ENCODE measurements at regions not wholly inside any gene's neighbourhood (a gene's known extent, or its start where the extent isn't known, plus 50 kb on each side); places are given as distances from the start of the nearest gene placed in this dataset.
"Not testable (repeated sequence)": the region's sequence is repeated elsewhere in the genome, so short reads cannot be mapped to it uniquely, and the experiment has no call there.

GRCh38 chr3:88291486-88291885, 141.7 kb downstream of the C3orf38 start:
- DNase-seq (ENCODE audit: low spot score): no peak

- no peak for DNase-seq (ENCODE audit: low spot score)
Observed at GRCh38 chr3:88298189-88298588, 148.4 kb downstream of the C3orf38 start.

DNA sequence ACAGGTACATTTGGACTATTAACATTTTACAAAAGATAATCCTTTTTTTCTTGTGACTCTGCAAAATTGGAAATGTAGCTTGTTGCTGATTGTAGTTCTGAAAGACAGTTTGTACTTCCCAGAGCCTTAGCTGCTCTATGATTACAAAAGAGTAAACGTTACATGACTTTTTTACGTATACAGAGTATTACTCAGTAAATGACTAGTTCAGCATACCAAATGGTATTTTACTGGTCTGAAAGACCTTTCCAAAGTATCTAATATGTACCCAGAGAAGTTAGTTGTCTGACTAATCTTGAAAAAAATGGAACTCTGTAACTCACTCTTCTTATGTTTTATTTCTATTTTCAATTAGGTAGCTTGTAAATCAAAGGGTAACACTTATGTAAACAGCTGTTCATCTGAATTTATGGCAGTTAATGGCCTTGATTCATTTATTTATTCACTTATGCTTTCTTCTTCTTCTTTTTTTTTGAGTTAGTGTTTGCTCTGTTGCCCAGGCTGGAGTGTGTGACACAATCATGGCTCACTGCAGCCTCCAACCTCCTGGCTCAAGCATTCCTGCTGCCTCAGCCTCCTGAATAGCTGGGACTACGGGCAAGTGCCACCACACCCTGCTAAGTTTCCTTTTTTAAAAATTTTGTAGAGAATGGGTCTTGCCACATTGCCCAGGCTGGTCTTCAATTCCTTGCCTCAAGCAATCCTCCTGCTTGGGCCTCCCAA, 151.7 kb downstream of the C3orf38 start:
- no peak for DNase-seq (ENCODE audit: low spot score)

GRCh38 chr3:88301996-88302393, 152.2 kb downstream of the C3orf38 start:
- DNase-seq (ENCODE audit: low spot score): no peak

DNA sequence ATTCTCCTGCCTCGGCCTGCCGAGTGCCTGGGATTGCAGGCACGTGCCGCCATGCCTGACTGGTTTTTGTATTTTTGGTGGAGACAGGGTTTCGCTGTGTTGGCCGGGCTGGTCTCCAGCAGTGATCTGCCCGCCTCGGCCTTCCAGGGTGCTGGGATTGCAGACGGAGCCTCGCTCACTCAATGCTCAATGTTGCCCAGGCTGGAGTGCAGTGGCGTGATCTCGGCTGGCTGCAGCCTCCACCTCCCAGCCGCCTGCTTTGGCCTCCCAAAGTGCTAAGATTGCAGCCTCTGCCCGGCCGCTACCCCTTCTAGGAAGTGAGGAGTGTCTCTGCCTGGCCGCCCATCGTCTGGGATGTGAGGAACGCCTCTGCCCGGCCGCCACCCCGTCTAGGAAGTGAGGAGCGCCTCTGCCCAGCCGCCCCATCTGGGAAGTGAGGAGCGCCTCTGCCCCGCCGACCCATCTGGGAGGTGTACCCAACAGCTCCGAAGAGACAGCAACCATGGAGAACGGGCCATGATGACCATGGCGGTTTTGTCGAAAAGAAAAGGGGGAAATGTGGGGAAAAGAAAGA, 153.7 kb downstream of the C3orf38 start:
- DNase-seq (ENCODE audit: low spot score): not testable (repeated sequence)

DNA sequence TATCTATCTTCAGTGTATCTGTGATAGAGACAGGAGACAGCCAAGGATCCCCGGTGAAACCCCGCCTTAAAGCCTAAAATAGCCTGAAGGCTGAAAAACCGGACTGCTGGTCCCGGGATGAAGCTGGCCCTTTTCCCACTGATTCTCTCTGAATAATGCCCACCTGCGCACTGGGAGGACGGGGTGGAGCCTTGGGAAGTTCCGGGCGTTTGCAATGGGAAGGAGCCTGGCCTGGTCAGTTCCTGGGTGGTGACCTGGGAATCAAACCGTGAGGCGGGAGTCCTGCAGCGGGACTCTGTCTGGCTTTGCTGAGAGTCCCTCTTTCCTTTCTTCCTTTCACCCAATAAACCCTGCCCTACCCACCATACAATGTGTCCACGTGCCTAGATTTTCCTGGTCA, 157.9 kb downstream of the C3orf38 start:
- DNase-seq (ENCODE audit: low spot score): no peak

- DNase-seq (ENCODE audit: low spot score): no peak
Observed at GRCh38 chr3:88311826-88312225, 162.1 kb downstream of the C3orf38 start.

DNA sequence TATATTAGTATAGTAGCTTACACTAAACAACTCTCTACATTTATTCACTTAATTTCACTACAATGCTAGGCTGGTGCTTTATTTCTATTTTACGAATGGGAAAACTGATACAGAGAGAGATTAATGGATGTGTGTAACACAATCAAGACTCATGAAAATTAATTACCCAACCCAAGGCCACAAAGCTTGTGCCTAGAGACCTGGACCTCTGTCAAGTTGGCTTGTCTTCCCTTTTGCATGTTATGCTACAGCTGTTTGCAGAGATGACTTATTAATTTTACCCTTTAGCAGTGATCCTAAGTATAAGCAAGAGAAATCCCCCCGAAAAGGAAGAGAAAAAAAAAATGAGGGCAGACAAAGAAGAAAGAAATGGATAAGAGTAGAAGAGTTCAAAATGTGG, 162.5 kb downstream of the C3orf38 start:
- no peak for DNase-seq (ENCODE audit: low spot score)

- DNase-seq (ENCODE audit: low spot score): no peak
Observed at GRCh38 chr3:88318067-88318466, 168.3 kb downstream of the C3orf38 start.

DNA sequence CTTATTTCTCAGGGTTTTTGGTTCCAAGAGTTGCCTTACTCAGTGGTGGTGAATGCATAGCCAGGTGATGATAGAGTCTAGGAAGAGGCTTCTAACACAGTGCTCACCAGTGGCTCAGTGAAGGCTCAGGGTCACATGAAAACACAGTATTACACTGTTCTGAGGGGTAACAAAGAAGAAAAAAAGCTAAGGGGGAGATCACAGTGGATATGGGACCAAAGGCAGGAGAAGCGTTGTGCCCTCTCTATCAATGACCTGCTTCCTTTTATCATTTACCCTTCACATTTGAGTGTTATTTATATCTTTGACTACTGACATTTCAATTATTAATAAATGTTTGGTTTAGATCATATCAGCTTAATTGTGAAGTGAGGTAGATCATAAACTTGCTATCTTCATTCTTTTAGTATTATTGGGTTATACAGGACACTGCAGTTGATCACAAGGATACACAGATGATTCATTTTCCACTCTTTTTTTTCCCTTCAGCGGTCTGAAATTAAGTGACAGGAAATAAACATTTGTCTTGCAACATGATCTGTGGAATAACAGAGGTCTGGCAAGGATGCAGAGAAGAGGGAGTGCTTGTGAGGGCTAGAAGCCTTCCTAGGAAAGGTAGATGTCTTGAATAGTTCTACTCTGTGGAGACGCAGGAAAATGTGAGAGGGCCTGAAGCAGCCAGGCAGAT, 171.7 kb downstream of the C3orf38 start:
- no peak for DNase-seq (ENCODE audit: low spot score)

- DNase-seq (ENCODE audit: low spot score): no peak
Observed at GRCh38 chr3:88324788-88325187, 175.0 kb downstream of the C3orf38 start.

DNA sequence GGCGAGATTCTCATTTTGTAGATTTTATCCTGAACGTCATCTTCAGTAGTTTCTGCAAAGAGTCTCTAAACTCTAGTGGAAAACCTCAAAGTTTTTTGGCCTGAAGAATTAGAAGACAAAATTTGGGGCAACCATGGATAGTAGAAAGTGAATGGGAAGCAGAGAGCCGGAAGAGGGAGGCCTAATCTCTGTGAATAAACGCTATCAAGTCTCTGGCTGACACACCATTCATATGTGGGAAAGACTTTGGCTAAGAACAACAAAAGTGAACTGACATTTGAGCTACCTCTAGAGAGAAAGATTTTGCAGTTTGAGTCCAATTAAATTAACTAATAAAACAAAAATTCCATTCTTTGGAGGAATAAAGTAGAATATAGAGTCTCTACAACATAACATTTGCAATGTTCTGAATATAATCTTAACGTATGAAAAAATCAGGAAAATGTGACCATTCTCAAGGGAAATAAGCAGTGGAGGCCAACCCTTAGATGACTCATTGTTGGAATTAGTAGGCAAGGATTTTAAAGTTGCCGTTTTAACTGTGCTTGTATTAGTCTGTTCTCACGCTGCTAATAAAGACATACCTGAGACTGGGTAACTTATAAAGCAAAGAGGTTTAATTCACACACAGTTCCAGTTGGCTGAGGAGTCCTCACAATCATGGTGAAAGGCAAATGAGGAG, 184.6 kb downstream of the C3orf38 start:
- DNase-seq (ENCODE audit: low spot score): no peak

DNA sequence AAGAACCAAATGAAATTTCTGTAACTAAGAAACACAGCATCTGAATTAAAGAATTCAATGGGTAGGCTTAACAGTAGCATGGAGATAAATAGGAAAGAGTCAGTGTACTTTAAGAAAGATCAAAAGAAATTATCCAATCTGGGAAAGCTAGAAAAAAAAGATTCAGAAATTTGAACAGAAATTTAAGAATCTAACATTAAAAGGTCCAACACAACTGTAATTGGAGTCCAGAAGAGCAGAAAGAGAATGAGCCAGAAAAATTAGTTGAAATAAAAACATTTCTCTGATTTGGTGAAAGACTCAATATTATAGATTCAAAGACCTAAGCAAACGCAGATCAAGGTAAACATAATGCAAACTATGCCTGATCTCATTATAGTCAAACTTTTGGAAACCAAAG, 187.1 kb downstream of the C3orf38 start:
- no peak for DNase-seq (ENCODE audit: low spot score)

DNA sequence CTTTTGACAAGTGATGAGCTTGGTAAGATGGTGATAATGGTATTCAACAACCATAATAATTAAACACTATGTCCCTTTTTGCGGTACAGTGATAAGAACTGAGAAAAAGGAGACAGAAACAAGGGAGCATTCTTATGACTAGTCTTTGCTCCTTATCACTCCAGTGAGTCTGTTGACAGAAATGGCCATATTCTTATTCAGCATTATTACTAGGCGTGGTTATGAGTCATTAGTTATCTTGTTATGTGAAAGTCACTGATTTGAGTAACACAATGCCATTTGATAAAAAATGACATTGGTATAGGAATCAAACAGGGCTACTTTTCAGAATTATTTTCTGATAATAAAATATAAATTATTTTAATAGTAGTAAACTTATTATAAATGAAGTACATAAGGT, 193.5 kb downstream of the C3orf38 start:
- DNase-seq (ENCODE audit: low spot score): no peak

GRCh38 chr3:88346643-88347042, 196.9 kb downstream of the C3orf38 start:
- DNase-seq (ENCODE audit: low spot score): no peak

- DNase-seq (ENCODE audit: low spot score): no peak
Observed at GRCh38 chr3:88362428-88362827, 212.7 kb downstream of the C3orf38 start.

DNA sequence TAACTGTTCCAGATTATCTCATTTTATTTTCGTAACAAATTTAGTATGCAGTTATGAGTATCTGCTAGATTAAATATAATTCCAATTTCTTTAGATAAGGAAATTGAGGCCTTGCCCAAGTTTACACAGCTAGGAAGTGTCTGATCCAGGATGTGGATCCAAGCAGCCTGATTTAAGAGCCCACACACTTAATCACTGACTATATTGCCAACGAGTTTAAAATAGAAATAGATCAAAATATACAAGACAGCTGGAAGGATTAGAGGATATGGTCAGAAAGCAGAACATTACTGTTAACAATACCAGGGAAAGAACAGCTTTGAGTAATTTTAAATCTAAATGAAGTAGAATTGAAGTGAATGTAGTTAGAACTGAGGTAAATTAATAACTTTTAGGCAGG, 215.2 kb downstream of the C3orf38 start:
- DNase-seq (ENCODE audit: low spot score): no peak

GRCh38 chr3:88369337-88369736, 219.6 kb downstream of the C3orf38 start:
- no peak for DNase-seq (ENCODE audit: low spot score)

GRCh38 chr3:88369767-88370166, 220.0 kb downstream of the C3orf38 start:
- no peak for DNase-seq (ENCODE audit: low spot score)

- DNase-seq (ENCODE audit: low spot score): no peak
Observed at GRCh38 chr3:88385090-88385489, 235.3 kb downstream of the C3orf38 start.

GRCh38 chr3:88398581-88398980, 248.8 kb downstream of the C3orf38 start:
- no peak for DNase-seq (ENCODE audit: low spot score)

- no peak for DNase-seq (ENCODE audit: low spot score)
Observed at GRCh38 chr3:88403319-88403718, 253.6 kb downstream of the C3orf38 start.

GRCh38 chr3:88408097-88408496, 258.3 kb downstream of the C3orf38 start:
- DNase-seq (ENCODE audit: low spot score): no peak

Measured in D341Med (cell line).